ENCODE measurements at regions not wholly inside any gene's neighbourhood (a gene's known extent, or its start where the extent isn't known, plus 50 kb on each side); places are given as distances from the start of the nearest gene placed in this dataset.

DNA sequence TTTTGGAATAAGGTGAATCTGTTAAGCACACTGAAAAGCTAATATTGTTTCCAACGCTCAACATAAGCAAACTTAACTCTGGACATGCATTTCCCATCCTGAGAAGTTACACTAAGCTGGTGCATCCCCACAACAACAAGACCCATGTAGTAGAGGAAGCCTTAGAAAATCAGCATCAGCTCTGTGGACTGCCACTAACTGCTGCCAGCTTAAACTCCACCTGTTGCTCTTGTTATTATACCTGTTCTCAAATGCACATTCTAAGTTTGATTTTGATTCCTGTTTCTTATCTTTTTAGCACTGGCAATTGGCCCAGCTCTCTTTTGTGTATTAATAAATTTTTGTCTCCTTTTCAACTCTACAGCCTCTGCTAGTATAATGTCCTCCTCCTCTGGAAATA, 924.8 kb downstream of the DNAH5 start:
- H3K4me1 Mint-ChIP-seq = no peaks in the 10 kb centered on the region
- Histone ChIP-seq H3K4me3 (ENCODE audit: low read length) (no peak overlapping the region), H3K4me1 (ENCODE audit: insufficient read depth, low read length) (no peaks in the 10 kb centered on the region), H3K9me3 (ENCODE audit: low read length) (no peaks in the 10 kb centered on the region), H3K27ac (ENCODE audit: low read depth, low read length) (no peak overlapping the region), H3K27me3 (ENCODE audit: insufficient read depth, low read length, poor library complexity, severe bottlenecking) (no peaks in the 10 kb centered on the region), H3K36me3 (ENCODE audit: insufficient read depth, low read length) (no peaks in the 10 kb centered on the region)
- H3K27ac Mint-ChIP-seq = no peak overlapping the region
- H3K9me3 Mint-ChIP-seq = peaks cover 0 to 25% (median 4%) of the 10 kb centered on the region in 5 donors
- no peak for DNase-seq
- CTCF ChIA-PET = no interaction called here
- no peaks in the 10 kb centered on the region for H3K36me3 Mint-ChIP-seq
- no peak overlapping the region for H3K4me3 Mint-ChIP-seq
- POLR2A ChIA-PET = no interaction called here
- H3K27me3 Mint-ChIP-seq = no peaks in the 10 kb centered on the region

DNA sequence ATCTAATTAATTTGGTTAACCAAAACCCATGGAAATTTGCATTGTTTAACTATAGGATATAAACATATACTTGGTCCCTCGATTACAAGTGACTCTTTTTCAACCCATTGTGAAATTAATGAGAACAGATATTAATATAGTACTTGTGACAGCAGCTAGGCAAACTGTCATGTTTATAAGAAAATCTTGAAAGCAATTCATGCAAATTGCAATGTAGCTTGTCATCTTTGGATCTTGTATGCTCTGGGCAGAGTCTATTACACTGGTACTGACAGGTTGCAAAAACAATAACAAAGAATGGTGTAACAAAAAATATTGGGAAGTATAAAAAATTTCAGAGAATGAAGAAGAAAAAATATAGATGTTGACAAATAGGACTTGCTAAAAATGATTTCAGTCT, 941.0 kb downstream of the DNAH5 start:
- H3K4me3 ChIP-seq (ENCODE audit: low read length) = no peak overlapping the region
- H3K36me3 ChIP-seq (ENCODE audit: insufficient read depth, low read length) = no peaks in the 10 kb centered on the region
- no peaks in the 10 kb centered on the region for H3K27me3 ChIP-seq (ENCODE audit: insufficient read depth, low read length, poor library complexity, severe bottlenecking)
- H3K27ac ChIP-seq (ENCODE audit: low read depth, low read length) = no peak overlapping the region
- Mint-ChIP-seq H3K27ac (no peak overlapping the region), H3K27me3 (no peaks in the 10 kb centered on the region), H3K4me1 (no peaks in the 10 kb centered on the region), H3K4me3 (no peak overlapping the region), H3K9me3 (peaks cover 4 to 36% (median 9%) of the 10 kb centered on the region in 5 donors), H3K36me3 (no peaks in the 10 kb centered on the region)
- H3K9me3 ChIP-seq (ENCODE audit: low read length) = no peaks in the 10 kb centered on the region
- ChIA-PET CTCF (no interaction called here), POLR2A (no interaction called here)
- H3K4me1 ChIP-seq (ENCODE audit: insufficient read depth, low read length) = no peaks in the 10 kb centered on the region
- DNase-seq = no peak

GRCh38 chr5:12999667-13000066, 944.8 kb downstream of the DNAH5 start:
- POLR2A ChIA-PET = no interaction called here
- CTCF ChIA-PET = no interaction called here

GRCh38 chr5:12985142-12985541, 959.3 kb downstream of the DNAH5 start:
- Mint-ChIP-seq H3K27me3 (no peaks in the 10 kb centered on the region), H3K9me3 (peaks cover 2 to 18% (median 5%) of the 10 kb centered on the region in 5 donors), H3K4me1 (no peaks in the 10 kb centered on the region), H3K27ac (no peak overlapping the region), H3K36me3 (peaks cover 0 to under 1% (median 0%) of the 10 kb centered on the region in 3 donors), H3K4me3 (no peak overlapping the region)
- no peaks in the 10 kb centered on the region for H3K27me3 ChIP-seq (ENCODE audit: insufficient read depth, low read length, poor library complexity, severe bottlenecking)
- ChIA-PET CTCF (no interaction called here), POLR2A (no interaction called here)
- no peak overlapping the region for H3K4me3 ChIP-seq (ENCODE audit: low read length)
- H3K27ac ChIP-seq (ENCODE audit: low read depth, low read length) = no peak overlapping the region
- H3K4me1 ChIP-seq (ENCODE audit: insufficient read depth, low read length) = no peaks in the 10 kb centered on the region
- no peak for DNase-seq
- no peaks in the 10 kb centered on the region for H3K9me3 ChIP-seq (ENCODE audit: low read length)
- no peaks in the 10 kb centered on the region for H3K36me3 ChIP-seq (ENCODE audit: insufficient read depth, low read length)

More at GRCh38 chr5:12999667-13000066, 944.8 kb downstream of the DNAH5 start:
- no peaks in the 10 kb centered on the region for H3K27me3 Mint-ChIP-seq
- Histone ChIP-seq H3K9me3 (ENCODE audit: low read length) (no peaks in the 10 kb centered on the region), H3K36me3 (ENCODE audit: insufficient read depth, low read length) (no peaks in the 10 kb centered on the region), H3K4me1 (ENCODE audit: insufficient read depth, low read length) (no peaks in the 10 kb centered on the region), H3K27me3 (ENCODE audit: insufficient read depth, low read length, poor library complexity, severe bottlenecking) (no peaks in the 10 kb centered on the region), H3K4me3 (ENCODE audit: low read length) (no peak overlapping the region), H3K27ac (ENCODE audit: low read depth, low read length) (no peak overlapping the region)
- H3K9me3 Mint-ChIP-seq = peaks cover 2 to 28% (median 5%) of the 10 kb centered on the region in 5 donors
- no peak overlapping the region for H3K27ac Mint-ChIP-seq
- no peak overlapping the region for H3K4me3 Mint-ChIP-seq
- no peak for DNase-seq
- H3K4me1 Mint-ChIP-seq = no peaks in the 10 kb centered on the region
- no peaks in the 10 kb centered on the region for H3K36me3 Mint-ChIP-seq

GRCh38 chr5:12974856-12975255, 969.6 kb downstream of the DNAH5 start:
- no peak overlapping the region for H3K4me3 ChIP-seq (ENCODE audit: low read length)
- no peak overlapping the region for H3K27ac Mint-ChIP-seq
- H3K27ac ChIP-seq (ENCODE audit: low read depth, low read length) = no peak overlapping the region
- H3K36me3 Mint-ChIP-seq = peaks cover 0 to 1% (median 0%) of the 10 kb centered on the region in 3 donors
- no peaks in the 10 kb centered on the region for H3K27me3 Mint-ChIP-seq
- no peaks in the 10 kb centered on the region for H3K36me3 ChIP-seq (ENCODE audit: insufficient read depth, low read length)
- peaks cover 0 to 17% (median 6%) of the 10 kb centered on the region in 5 donors for H3K9me3 Mint-ChIP-seq
- H3K27me3 ChIP-seq (ENCODE audit: insufficient read depth, low read length, poor library complexity, severe bottlenecking) = no peaks in the 10 kb centered on the region
- no peak for DNase-seq
- ChIA-PET CTCF (no interaction called here), POLR2A (no interaction called here)
- no peaks in the 10 kb centered on the region for H3K4me1 Mint-ChIP-seq
- H3K9me3 ChIP-seq (ENCODE audit: low read length) = no peaks in the 10 kb centered on the region
- H3K4me3 Mint-ChIP-seq = no peak overlapping the region
- no peaks in the 10 kb centered on the region for H3K4me1 ChIP-seq (ENCODE audit: insufficient read depth, low read length)

GRCh38 chr5:12965804-12966203, 978.7 kb downstream of the DNAH5 start:
- H3K36me3 ChIP-seq (ENCODE audit: insufficient read depth, low read length) = no peaks in the 10 kb centered on the region
- no peaks in the 10 kb centered on the region for H3K27me3 ChIP-seq (ENCODE audit: insufficient read depth, low read length, poor library complexity, severe bottlenecking)
- no peaks in the 10 kb centered on the region for H3K36me3 Mint-ChIP-seq
- H3K4me3 ChIP-seq (ENCODE audit: low read length) = no peak overlapping the region
- DNase-seq = no peak
- no peak overlapping the region for H3K27ac ChIP-seq (ENCODE audit: low read depth, low read length)
- no peaks in the 10 kb centered on the region for H3K4me1 Mint-ChIP-seq
- no peaks in the 10 kb centered on the region for H3K27me3 Mint-ChIP-seq
- CTCF ChIA-PET = no interaction called here
- H3K4me1 ChIP-seq (ENCODE audit: insufficient read depth, low read length) = no peaks in the 10 kb centered on the region
- no peak overlapping the region for H3K27ac Mint-ChIP-seq
- POLR2A ChIA-PET = no interaction called here
- H3K9me3 ChIP-seq (ENCODE audit: low read length) = no peaks in the 10 kb centered on the region
- H3K9me3 Mint-ChIP-seq = peaks cover 0 to 24% (median 7%) of the 10 kb centered on the region in 5 donors
- H3K4me3 Mint-ChIP-seq = no peak overlapping the region

- Histone ChIP-seq H3K36me3 (ENCODE audit: insufficient read depth, low read length) (no peaks in the 10 kb centered on the region), H3K4me1 (ENCODE audit: insufficient read depth, low read length) (no peaks in the 10 kb centered on the region), H3K27ac (ENCODE audit: low read depth, low read length) (no peak overlapping the region), H3K27me3 (ENCODE audit: insufficient read depth, low read length, poor library complexity, severe bottlenecking) (no peaks in the 10 kb centered on the region), H3K4me3 (ENCODE audit: low read length) (no peak overlapping the region), H3K9me3 (ENCODE audit: low read length) (peaks cover under 1% of the 10 kb centered on the region)
- ChIA-PET CTCF (no interaction called here), POLR2A (no interaction called here)
- Mint-ChIP-seq H3K9me3 (peaks cover 0 to 19% (median 0%) of the 10 kb centered on the region in 5 donors), H3K36me3 (no peaks in the 10 kb centered on the region), H3K4me1 (no peaks in the 10 kb centered on the region), H3K4me3 (no peak overlapping the region), H3K27me3 (no peaks in the 10 kb centered on the region), H3K27ac (no peak overlapping the region)
- DNase-seq = no peak
These were observed 984.8 kb downstream of the DNAH5 start for GRCh38 chr5:12959713-12960112.

- ChIA-PET POLR2A (no interaction called here), CTCF (no interaction called here)
- Histone ChIP-seq H3K27ac (ENCODE audit: low read depth, low read length) (no peak overlapping the region), H3K36me3 (ENCODE audit: insufficient read depth, low read length) (no peaks in the 10 kb centered on the region), H3K4me1 (ENCODE audit: insufficient read depth, low read length) (no peaks in the 10 kb centered on the region), H3K27me3 (ENCODE audit: insufficient read depth, low read length, poor library complexity, severe bottlenecking) (no peaks in the 10 kb centered on the region), H3K9me3 (ENCODE audit: low read length) (peaks cover 2% of the 10 kb centered on the region), H3K4me3 (ENCODE audit: low read length) (no peak overlapping the region)
- peaks cover 3 to 15% (median 7%) of the 10 kb centered on the region in 5 donors for H3K9me3 Mint-ChIP-seq
- peaks cover 0 to 1% of the 10 kb centered on the region in 2 donors for H3K27me3 Mint-ChIP-seq
- H3K4me1 Mint-ChIP-seq = peaks cover 0 to 5% (median 0%) of the 10 kb centered on the region in 3 donors
- no peak overlapping the region for H3K27ac Mint-ChIP-seq
- no peak for DNase-seq
- H3K4me3 Mint-ChIP-seq = no peak overlapping the region
- no peaks in the 10 kb centered on the region for H3K36me3 Mint-ChIP-seq
These were observed 992.1 kb downstream of the DNAH5 start for GRCh38 chr5:12952409-12952808.

- Mint-ChIP-seq H3K27ac (no peak overlapping the region), H3K4me1 (peaks cover 0 to 10% (median 0%) of the 10 kb centered on the region in 3 donors), H3K36me3 (no peaks in the 10 kb centered on the region), H3K27me3 (peaks cover 0 to 1% of the 10 kb centered on the region in 2 donors), H3K4me3 (no peak overlapping the region), H3K9me3 (peaks cover 3 to 13% (median 7%) of the 10 kb centered on the region in 5 donors)
- POLR2A ChIA-PET = no interaction called here
- no peak for DNase-seq
- no peak overlapping the region for H3K4me3 ChIP-seq (ENCODE audit: low read length)
- no peaks in the 10 kb centered on the region for H3K27me3 ChIP-seq (ENCODE audit: insufficient read depth, low read length, poor library complexity, severe bottlenecking)
- H3K36me3 ChIP-seq (ENCODE audit: insufficient read depth, low read length) = no peaks in the 10 kb centered on the region
- CTCF ChIA-PET = no interaction called here
- H3K4me1 ChIP-seq (ENCODE audit: insufficient read depth, low read length) = no peaks in the 10 kb centered on the region
- H3K27ac ChIP-seq (ENCODE audit: low read depth, low read length) = no peak overlapping the region
- peaks cover 2% of the 10 kb centered on the region for H3K9me3 ChIP-seq (ENCODE audit: low read length)
These were observed 992.6 kb downstream of the DNAH5 start for GRCh38 chr5:12951846-12952245.
